ENCODE measurements at regions not wholly inside any gene's neighbourhood (a gene's known extent, or its start where the extent isn't known, plus 50 kb on each side); places are given as distances from the start of the nearest gene placed in this dataset.

GRCh38 chrX:10749113-10749512 is 128.7 kb upstream of the MID1 start:
- DNase-seq = no peak

DNA sequence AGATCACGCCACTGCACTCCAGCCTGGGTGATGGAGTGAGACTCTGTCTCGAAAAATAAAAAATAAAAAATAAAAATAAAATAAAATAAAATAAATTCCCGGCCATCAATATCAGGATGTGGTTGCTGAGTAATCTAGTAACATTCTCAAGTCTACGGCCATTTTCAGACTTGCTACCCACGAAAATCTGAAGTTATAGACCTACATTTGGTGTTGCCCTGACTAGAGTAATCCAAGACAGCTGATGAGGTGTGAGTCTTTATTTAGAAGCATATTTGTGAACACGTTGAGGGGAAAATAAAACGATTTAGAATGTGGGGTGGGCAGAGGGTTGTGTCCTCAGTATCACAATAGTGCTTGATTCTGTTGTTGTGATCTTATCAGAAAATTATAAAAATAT is 130.2 kb upstream of the MID1 start:
- DNase-seq = no peak

DNA sequence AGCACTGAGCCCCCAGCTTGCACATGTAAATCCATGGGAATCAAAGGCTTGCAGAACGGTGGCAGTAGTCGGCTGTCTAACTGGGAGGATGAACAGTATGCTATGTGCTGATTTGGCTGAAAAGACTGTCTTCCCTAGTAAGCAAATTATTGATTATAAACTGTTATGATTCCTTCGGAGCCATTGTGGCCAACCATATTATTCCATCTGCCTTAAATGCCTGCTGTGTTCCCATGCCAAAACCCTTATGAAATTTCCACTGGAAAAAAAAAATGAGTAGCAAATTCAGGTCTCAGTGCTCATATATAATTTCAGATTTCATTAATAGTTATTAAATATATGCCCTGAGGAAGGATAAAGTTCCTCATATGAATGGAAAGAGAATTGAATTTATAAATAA is 132.7 kb upstream of the MID1 start:
- DNase-seq = no peak

GRCh38 chrX:10754445-10754844 is 134.1 kb upstream of the MID1 start:
- no peak for DNase-seq

DNA sequence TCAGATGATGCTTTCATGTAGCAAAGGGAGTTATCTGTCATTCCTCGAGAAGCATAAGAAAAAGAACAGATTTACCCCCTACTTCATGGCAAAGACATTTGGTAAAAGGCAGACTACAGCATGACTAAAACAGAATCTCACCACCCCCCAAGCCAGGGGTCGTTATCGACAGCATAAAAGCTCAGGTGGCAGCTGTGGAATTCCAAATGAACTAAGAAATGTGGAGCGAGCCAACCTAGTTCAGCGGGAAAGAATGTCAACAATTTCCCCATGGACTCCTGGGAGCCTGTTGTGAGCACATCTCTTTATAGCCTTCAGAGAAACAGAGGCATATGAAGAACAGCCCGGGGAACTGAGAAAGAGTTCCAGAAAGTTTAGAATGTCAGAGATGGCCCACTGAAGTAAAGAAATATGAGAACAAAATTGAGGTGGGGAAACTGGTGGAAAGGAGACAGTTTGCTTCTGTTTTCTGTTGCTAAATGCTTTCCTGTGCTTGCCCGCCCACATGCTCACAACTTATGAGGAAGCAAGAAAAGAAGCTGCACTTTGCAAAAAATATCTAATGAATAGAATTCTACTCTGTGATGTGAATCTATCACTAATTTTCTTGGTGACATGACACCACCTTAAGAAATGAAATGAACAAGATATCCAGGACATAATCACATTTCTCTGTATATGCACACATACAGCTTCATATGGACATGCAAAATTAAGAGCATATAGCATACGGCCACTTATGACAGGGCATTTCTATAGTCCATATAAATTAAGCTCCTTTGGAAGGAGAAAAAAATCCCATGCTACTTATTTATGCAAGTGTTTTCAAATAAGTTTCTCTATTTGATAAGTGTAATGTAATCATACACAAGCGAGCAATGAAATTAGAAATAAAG is 135.3 kb upstream of the MID1 start:
- DNase-seq = no peak

DNA sequence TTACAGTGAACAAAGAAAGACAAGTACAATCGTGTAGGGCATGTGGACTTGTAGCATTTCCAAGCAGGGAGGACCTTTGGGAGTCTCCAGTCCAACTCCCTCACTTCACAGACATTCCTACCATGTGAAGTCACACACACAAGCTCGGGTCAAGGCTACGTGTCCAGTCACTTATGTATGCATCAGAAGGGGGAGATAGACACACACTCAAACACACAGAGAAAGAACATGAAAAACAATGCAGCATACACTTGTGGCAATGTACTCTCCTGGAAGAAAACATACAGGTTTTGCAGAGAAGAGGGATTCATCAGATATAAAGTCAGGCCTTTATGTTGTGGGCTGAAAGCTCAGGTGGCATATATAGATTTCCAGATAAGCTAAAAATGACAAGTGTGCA is 136.1 kb upstream of the MID1 start:
- no peak for DNase-seq

DNA sequence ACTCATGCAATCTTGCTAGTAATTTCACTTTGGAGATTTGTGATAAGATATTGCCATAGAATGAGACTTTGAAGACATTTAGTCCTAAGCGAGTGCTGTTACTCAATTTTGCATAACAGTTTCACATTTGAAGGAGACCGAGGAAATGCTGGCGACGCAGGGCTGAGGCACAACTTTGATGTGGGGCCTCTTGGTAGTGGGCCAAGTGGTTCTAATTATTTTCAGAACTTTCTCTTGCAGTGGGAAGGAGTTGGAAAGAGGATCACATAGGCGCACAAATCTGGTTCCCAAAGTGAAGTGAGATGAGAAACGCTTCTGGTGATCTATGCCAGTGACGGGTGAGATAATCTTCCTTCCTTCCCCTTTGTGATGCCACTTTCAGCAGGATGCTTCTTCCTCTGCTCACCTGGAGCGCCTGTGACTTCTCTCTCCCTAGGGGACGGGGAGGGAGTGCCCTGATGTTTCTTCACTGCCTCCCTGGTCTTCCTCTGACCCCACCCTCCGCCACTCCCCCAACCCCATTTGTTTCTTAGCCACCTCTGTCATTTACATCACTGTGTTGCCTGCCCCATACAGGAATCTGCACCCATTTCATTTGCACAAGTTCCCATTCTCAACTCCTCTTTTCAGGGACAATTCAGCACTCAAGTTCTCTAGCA is 138.9 kb upstream of the MID1 start:
- no peak for DNase-seq

- DNase-seq = no peak
Measured at GRCh38 chrX:10761447-10761846, 141.1 kb upstream of the MID1 start.

GRCh38 chrX:10769195-10769594 is 148.8 kb upstream of the MID1 start:
- DNase-seq = no peak

DNA sequence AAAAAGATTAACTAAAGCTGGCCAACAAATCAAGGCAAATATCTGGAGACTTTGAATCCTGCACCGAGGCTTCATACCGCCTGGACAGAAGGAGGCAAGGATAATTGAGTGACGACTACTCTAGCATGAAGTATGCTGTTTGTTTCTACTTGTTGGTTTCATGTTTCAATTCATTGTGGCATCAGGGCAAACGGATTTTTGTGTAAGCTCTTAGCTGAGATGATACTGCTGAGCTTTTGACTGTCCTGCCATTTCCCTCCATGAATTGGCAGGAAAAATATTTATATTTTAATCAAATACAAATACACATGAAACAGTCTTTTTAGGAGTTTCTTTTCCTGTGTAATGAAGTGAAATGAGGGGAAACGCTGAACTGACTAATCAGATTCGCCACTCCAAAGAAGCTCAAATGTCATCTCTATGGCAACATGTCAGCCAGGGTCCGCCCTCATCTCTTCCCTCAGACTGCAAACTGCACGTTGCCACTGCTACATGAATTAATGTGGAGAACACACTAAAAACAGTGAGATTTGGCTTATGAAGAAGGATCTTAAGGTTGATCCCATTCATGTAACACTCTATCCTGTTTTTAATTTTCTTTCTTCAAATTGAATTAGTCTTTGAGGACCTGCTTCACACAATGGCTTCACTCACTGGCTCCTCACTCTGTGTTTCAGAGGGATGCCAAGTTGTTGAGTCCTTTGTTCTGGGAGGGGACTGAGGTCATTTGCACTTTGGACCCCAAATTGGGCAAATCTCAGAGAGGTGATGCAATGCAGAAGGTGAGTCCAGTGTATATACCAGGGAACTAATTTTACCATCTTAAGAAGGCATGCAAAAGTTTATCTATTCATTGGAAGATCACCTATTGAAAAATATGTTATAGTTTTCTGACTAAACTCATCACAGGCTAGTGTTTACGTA is 149.6 kb upstream of the MID1 start:
- DNase-seq = no peak

DNA sequence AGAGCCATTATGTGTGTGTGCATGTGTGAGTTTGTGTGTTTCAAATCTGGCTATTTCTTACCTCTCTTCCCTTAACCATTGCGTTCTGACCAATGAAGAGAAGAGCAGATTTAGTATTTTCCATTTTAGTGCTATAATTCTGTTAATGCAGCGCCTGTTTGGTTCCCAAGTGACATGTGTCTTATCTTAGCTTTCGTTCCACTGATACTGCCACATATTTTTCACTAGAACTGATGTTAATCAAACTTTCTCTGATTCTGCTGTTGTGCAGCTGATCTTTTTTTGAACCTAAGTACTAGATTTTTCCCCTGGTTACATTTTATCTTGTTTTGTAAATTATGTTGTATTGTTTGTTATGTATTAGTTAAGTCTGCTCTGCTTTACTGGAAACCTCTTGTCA is 152.9 kb upstream of the MID1 start:
- no peak for DNase-seq

GRCh38 chrX:10781847-10782530 is 161.6 kb upstream of the MID1 start:
- DNase-seq = no peak

GRCh38 chrX:10783451-10783995 is 163.1 kb upstream of the MID1 start:
- no peak for DNase-seq

DNA sequence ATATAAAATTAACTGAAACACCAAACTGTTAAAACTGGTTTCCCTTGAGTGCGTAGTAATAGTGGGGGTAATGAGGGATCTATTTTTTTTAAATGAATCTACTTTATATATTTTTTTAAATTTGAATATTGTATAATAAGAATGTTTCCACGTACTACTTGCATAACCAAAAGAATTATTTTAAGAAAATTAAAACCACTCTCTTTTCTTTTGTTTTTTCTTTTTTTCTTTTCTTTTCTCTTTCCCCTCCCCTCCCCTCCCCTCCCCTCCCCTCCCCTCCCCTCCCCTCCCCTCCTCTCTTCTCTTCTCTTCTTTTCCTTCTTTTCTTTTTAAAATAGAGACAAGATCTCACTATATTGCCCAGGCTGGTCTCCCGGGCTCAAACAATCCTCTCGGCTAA is 166.9 kb upstream of the MID1 start:
- DNase-seq = no peak

DNA sequence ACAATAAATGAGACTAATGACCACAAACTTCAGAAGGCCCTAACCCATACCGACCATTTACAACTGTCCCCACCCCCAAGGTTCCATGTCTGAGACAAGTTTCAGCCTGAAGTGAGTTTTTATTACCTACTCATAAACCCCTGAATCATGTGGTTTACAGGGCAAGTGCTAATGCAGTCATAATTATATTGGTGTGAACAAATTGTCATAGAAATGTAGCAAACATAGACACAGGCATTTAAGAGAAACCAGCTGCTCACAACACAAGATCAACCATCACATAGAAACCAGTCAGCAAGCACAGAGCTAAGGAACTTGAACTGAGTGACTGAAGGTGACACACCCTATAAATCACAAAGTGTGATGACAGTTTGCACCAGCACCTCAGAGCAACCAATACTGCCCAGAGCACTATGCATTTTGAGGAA is 173.8 kb upstream of the MID1 start:
- DNase-seq = no peak

DNA sequence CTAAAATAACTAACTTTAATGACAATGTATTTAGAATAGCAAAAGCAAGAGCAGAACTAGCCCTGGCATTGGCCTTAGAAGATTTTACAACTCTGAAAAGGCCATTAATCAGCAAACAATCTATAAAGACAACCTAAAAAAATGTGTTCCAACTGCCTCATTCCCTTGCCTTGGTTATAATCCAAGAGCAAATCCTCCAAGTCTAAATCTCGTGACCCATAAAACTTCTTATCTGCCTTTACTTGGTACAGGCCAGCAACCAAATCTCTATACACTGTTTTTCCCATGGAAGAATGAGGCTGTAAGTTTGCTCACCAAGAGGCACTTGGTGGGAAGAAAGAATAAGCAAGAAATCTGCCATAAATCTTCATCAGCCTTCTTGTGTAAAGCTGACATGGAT is 175.3 kb upstream of the MID1 start:
- no peak for DNase-seq

GRCh38 chrX:10797466-10797865 is 177.1 kb upstream of the MID1 start:
- DNase-seq = no peak

GRCh38 chrX:10798041-10798440 is 177.7 kb upstream of the MID1 start:
- no peak for DNase-seq

GRCh38 chrX:10800796-10801195 is 180.4 kb upstream of the MID1 start:
- no peak for DNase-seq

- no peak for DNase-seq
Measured at GRCh38 chrX:10811111-10811510, 190.7 kb upstream of the MID1 start.

DNA sequence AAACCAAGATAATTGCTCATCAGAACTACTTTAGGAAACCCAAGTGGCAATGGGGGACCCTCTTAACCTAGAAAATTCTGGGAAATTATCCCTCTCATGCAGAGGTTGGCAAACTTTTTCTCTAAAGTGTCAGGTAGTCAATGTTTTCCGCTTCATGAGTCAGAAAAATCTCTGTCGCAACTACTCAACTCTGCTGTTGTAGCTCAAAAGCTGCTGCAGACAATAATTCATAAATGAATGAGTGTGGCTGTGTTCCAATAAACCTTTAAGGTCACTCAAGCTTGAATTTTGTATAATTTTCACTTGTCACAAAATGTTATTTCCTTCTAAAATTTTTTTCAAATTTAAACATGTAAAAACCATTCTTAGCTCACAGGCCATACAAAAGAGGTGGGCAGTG is 193.4 kb upstream of the MID1 start:
- no peak for DNase-seq

GRCh38 chrX:10818651-10819050 is 198.3 kb upstream of the MID1 start:
- no peak for DNase-seq

DNA sequence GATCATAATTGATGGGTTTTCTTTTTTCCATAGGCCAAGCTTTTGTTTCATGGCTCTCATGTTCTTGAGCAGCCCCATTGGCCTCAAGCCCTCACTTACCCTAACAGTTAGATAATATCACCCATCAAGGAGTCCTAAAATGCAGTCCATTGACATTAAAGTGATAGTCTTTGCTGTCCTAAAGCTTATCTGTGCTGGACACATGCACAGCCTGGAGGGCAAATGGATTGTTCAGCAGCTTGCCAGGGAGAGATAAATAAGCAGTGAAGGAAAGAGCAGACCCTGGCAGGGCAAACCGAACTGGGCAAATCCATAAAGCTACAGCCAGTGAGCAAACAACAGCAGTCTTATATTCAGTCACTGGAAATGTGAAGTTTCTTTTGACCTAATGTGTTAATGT is 199.6 kb upstream of the MID1 start:
- no peak for DNase-seq
